ENCODE measurements at regions not wholly inside any gene's neighbourhood (a gene's known extent, or its start where the extent isn't known, plus 50 kb on each side); places are given as distances from the start of the nearest gene placed in this dataset.
"Not testable (repeated sequence)": the region's sequence is repeated elsewhere in the genome, so short reads cannot be mapped to it uniquely, and the experiment has no call there.

GRCh38 chr5:88092358-88092757, 176.3 kb downstream of the TMEM161B start:
- no peak for DNase-seq

- DNase-seq, result no peak
These were observed 178.1 kb downstream of the TMEM161B start for GRCh38 chr5:88090506-88090905.

GRCh38 chr5:88089719-88090390, 178.8 kb downstream of the TMEM161B start:
- DNase-seq, result no peak

- DNase-seq, result no peak
These were observed 183.2 kb downstream of the TMEM161B start for GRCh38 chr5:88085462-88085861.

GRCh38 chr5:88081877-88082276, 186.8 kb downstream of the TMEM161B start:
- no peak for DNase-seq

GRCh38 chr5:88063813-88064212, 204.8 kb downstream of the TMEM161B start:
- DNase-seq, result no peak

GRCh38 chr5:88060194-88060593, 208.5 kb downstream of the TMEM161B start:
- DNase-seq, result no peak

- no peak for DNase-seq
These were observed 210.0 kb downstream of the TMEM161B start for GRCh38 chr5:88058625-88059024.

GRCh38 chr5:88052468-88052867, 216.2 kb downstream of the TMEM161B start:
- DNase-seq, result not testable (repeated sequence)

- no peak for DNase-seq
These were observed 217.5 kb downstream of the TMEM161B start for GRCh38 chr5:88051148-88051547.

- DNase-seq, result no peak
These were observed 218.9 kb downstream of the TMEM161B start for GRCh38 chr5:88049737-88050136.

GRCh38 chr5:88049156-88049555, 219.5 kb downstream of the TMEM161B start:
- no peak for DNase-seq

GRCh38 chr5:88045931-88046461, 222.6 kb downstream of the TMEM161B start:
- DNase-seq, result no peak

- no peak for DNase-seq
These were observed 223.5 kb downstream of the TMEM161B start for GRCh38 chr5:88045165-88045564.

GRCh38 chr5:88034520-88034919, 234.1 kb downstream of the TMEM161B start:
- no peak for DNase-seq

- DNase-seq, result no peak
These were observed 235.5 kb downstream of the TMEM161B start for GRCh38 chr5:88033191-88033590.

GRCh38 chr5:88029011-88029410, 239.6 kb downstream of the TMEM161B start:
- no peak for DNase-seq

GRCh38 chr5:88021141-88021540, 247.5 kb downstream of the TMEM161B start:
- DNase-seq, result no peak

GRCh38 chr5:88014984-88015383, 253.7 kb downstream of the TMEM161B start:
- not testable (repeated sequence) for DNase-seq

- DNase-seq, result no peak
These were observed 267.8 kb downstream of the TMEM161B start for GRCh38 chr5:88000877-88001276.

GRCh38 chr5:87997662-87998061, 271.0 kb downstream of the TMEM161B start:
- no peak for DNase-seq

GRCh38 chr5:87966213-87966612, 302.4 kb downstream of the TMEM161B start:
- no peak for DNase-seq

- no peak for DNase-seq
These were observed 314.5 kb downstream of the TMEM161B start for GRCh38 chr5:87954121-87954520.

GRCh38 chr5:87951661-87952060, 317.0 kb downstream of the TMEM161B start:
- no peak for DNase-seq

Measured in activated CD4-positive, alpha-beta T cell treated with anti-CD3 and anti-CD28 coated beads for 48 hours (primary cell).